ENCODE measurements at regions not wholly inside any gene's neighbourhood (a gene's known extent, or its start where the extent isn't known, plus 50 kb on each side); places are given as distances from the start of the nearest gene placed in this dataset.

DNA sequence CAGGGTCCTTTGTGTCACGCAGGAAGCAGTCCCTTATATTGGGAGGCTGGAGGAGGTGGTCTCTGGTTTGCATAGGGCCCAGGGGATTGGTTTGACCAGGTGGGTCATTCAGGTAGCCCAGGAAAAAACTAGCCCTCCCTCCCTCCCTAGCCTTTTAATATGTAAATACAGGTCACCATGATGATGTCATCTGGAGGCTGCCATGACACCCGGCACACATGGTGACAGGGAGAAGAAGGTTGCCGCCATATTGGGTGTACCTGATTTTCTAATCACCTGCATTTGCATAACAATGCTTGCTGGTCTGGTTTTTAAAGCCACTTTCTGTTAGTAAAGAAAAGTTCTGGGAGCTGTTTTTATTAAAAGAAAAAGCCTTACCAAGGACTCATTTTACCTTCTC lies 791.0 kb upstream of the ADGRL4 start:
- no peaks in the 10 kb centered on the region for H3K4me1 ChIP-seq (ENCODE audit: control insufficient read depth in 1 of 2, insufficient read depth in 2 of 2, low read length in 2 of 2)
- H4K20me1 ChIP-seq (ENCODE audit: insufficient read depth, low read length), result no peaks in the 10 kb centered on the region
- Mint-ChIP-seq H3K27ac (no peak overlapping the region), H3K4me3 (no peak overlapping the region), H3K9me3 (peaks cover 0 to 14% (median 7%) of the 10 kb centered on the region in 7 donors), H3K27me3 (ENCODE audit: low read depth in 3 of 3) (no peaks in the 10 kb centered on the region), H3K4me1 (no peaks in the 10 kb centered on the region), H3K36me3 (no peaks in the 10 kb centered on the region)
- H3K9ac ChIP-seq (ENCODE audit: insufficient read depth, low read length, poor library complexity, severe bottlenecking), result no peak overlapping the region
- H3K79me2 ChIP-seq (ENCODE audit: insufficient read depth, low read length), result no peaks in the 10 kb centered on the region
- 80% methylated on average over 1 of the region's 3 CpGs for WGBS (ENCODE audit: insufficient coverage)
- no peak overlapping the region for H3K4me3 ChIP-seq (replicated peaks in 1 of 3; ENCODE audit: low read depth in 2 of 3, low read length in 3 of 3)
- no peaks in the 10 kb centered on the region for H3K36me3 ChIP-seq (replicated peaks in 1 of 2; ENCODE audit: control insufficient read depth in 1 of 2, insufficient read depth in 2 of 2, low read length in 2 of 2)
- no peak overlapping the region for H3K27ac ChIP-seq (ENCODE audit: low read depth in 1 of 2, low read length in 2 of 2)
- intact Hi-C loops (cut with micrococcal nuclease), result no loop called here
- H3K4me2 ChIP-seq (replicated peaks; ENCODE audit: extremely low read depth, low read length, poor library complexity, severe bottlenecking), result no peak overlapping the region
- TF ChIP-seq, protein P1, sequence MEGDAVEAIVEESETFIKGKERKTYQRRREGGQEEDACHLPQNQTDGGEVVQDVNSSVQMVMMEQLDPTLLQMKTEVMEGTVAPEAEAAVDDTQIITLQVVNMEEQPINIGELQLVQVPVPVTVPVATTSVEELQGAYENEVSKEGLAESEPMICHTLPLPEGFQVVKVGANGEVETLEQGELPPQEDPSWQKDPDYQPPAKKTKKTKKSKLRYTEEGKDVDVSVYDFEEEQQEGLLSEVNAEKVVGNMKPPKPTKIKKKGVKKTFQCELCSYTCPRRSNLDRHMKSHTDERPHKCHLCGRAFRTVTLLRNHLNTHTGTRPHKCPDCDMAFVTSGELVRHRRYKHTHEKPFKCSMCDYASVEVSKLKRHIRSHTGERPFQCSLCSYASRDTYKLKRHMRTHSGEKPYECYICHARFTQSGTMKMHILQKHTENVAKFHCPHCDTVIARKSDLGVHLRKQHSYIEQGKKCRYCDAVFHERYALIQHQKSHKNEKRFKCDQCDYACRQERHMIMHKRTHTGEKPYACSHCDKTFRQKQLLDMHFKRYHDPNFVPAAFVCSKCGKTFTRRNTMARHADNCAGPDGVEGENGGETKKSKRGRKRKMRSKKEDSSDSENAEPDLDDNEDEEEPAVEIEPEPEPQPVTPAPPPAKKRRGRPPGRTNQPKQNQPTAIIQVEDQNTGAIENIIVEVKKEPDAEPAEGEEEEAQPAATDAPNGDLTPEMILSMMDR (IDR thresholded peaks at IDR 0.05), result no peak
- H3K9me3 ChIP-seq (replicated peaks in 1 of 2; ENCODE audit: control insufficient read depth in 1 of 2, insufficient read depth in 1 of 2, low read length in 2 of 2), result peaks cover 0 to 7% of the 10 kb centered on the region in 2 donors
- no peak overlapping the region for H2AFZ ChIP-seq (ENCODE audit: insufficient read depth, low read depth, low read length, poor library complexity, severe bottlenecking)
- H3K27me3 ChIP-seq (ENCODE audit: control insufficient read depth in 2 of 2, insufficient read depth in 2 of 2, low read length in 2 of 2), result no peaks in the 10 kb centered on the region
- DNase-seq, result no peak

- Histone ChIP-seq H3K36me3 (replicated peaks in 1 of 2; ENCODE audit: control insufficient read depth in 1 of 2, insufficient read depth in 2 of 2, low read length in 2 of 2) (no peaks in the 10 kb centered on the region), H3K4me3 (replicated peaks in 1 of 3; ENCODE audit: low read depth in 2 of 3, low read length in 3 of 3) (no peak overlapping the region), H3K9me3 (replicated peaks in 1 of 2; ENCODE audit: control insufficient read depth in 1 of 2, insufficient read depth in 1 of 2, low read length in 2 of 2) (peaks cover 0 to 7% of the 10 kb centered on the region in 2 donors), H3K27ac (ENCODE audit: low read depth in 1 of 2, low read length in 2 of 2) (no peak overlapping the region), H4K20me1 (ENCODE audit: insufficient read depth, low read length) (no peaks in the 10 kb centered on the region), H3K27me3 (ENCODE audit: control insufficient read depth in 2 of 2, insufficient read depth in 2 of 2, low read length in 2 of 2) (no peaks in the 10 kb centered on the region), H3K4me1 (ENCODE audit: control insufficient read depth in 1 of 2, insufficient read depth in 2 of 2, low read length in 2 of 2) (no peaks in the 10 kb centered on the region), H3K4me2 (replicated peaks; ENCODE audit: extremely low read depth, low read length, poor library complexity, severe bottlenecking) (no peak overlapping the region), H3K79me2 (ENCODE audit: insufficient read depth, low read length) (no peaks in the 10 kb centered on the region), H2AFZ (ENCODE audit: insufficient read depth, low read depth, low read length, poor library complexity, severe bottlenecking) (no peak overlapping the region), H3K9ac (ENCODE audit: insufficient read depth, low read length, poor library complexity, severe bottlenecking) (no peak overlapping the region)
- Mint-ChIP-seq H3K36me3 (no peaks in the 10 kb centered on the region), H3K4me1 (no peaks in the 10 kb centered on the region), H3K9me3 (peaks cover 0 to 14% (median 6%) of the 10 kb centered on the region in 7 donors), H3K27me3 (ENCODE audit: low read depth in 3 of 3) (no peaks in the 10 kb centered on the region), H3K27ac (no peak overlapping the region), H3K4me3 (no peak overlapping the region)
- WGBS (ENCODE audit: insufficient coverage), result 83% methylated on average over 1 of the region's 1 CpG
- TF ChIP-seq, protein P1 (IDR thresholded peaks at IDR 0.05), result no peak
- no peak for DNase-seq
- intact Hi-C loops (cut with micrococcal nuclease), result no loop called here
Measured at GRCh38 chr1:79796434-79796833, 789.9 kb upstream of the ADGRL4 start.
